Thyroid gland (tissue), 4 donors: ENCODE measurements at regions not wholly inside any gene's neighbourhood (a gene's known extent, or its start where the extent isn't known, plus 50 kb on each side); places are given as distances from the start of the nearest gene placed in this dataset.

Source experiments
- DNase-seq, 2 donors: peaks; one replicate each; pipeline ENCODE4 v3.0.0-alpha.2; 2019
- H3K27ac ChIP-seq, 3 donors: fragments of 200-600 bp; sonication (generic); 1 replicate in 2 of 3; 2 replicates in 1 of 3; pipeline ENCODE4 v1.5.1; 2016 to 2019; ENCODE audit warnings: mild to moderate bottlenecking in 1 of 3, moderate library complexity in 1 of 3
- H3K27me3 ChIP-seq: fragments of 200-600 bp; sonication (generic); one replicate; pipeline ENCODE4 v1.5.1; 2019
- H3K36me3 ChIP-seq, 2 donors: fragments of 200-600 bp; sonication (generic); one replicate each; pipeline ENCODE4 v1.5.1; 2016 to 2019
- H3K4me1 ChIP-seq, 2 donors: fragments of 200-600 bp; sonication (generic); one replicate each; pipeline ENCODE4 v1.5.1; 2017 to 2019
- H3K4me3 ChIP-seq, 3 donors: fragments of 200-600 bp; sonication (generic); replicated peaks in 1 of 3; 1 replicate in 2 of 3; 2 replicates in 1 of 3; pipeline ENCODE4 v1.5.1; 2016; ENCODE audit warnings: mild to moderate bottlenecking in 1 of 3
- H3K9me3 ChIP-seq: fragments of 200-600 bp; sonication (generic); one replicate; pipeline ENCODE4 v1.5.1; 2017
- CTCF ChIP-seq, 6 experiments: fragments of 200-600 bp in 3 of 6; fragments of 450-650 bp in 3 of 6; sonication (generic) in 3 of 6; IDR thresholded peaks; one replicate each; pipeline ENCODE4 v1.5.1; 2016 to 2019; ENCODE audit warnings: antibody characterized with exemption in 6 of 6, mild to moderate bottlenecking in 2 of 6, inconsistent platforms in 1 of 6, moderate library complexity in 1 of 6
- POLR2A ChIP-seq, 2 donors: fragments of 450-650 bp; IDR thresholded peaks; one replicate each; pipeline ENCODE4 v1.6.1; 2017; ENCODE audit warnings: antibody characterized with exemption in 2 of 2, mild to moderate bottlenecking in 2 of 2, moderate library complexity in 1 of 2
- WGBS, 2 donors: methylation state at CpG; one replicate each; pipeline ENCODE4 v1.1.5; 2017; 5-methylcytosine and 5-hydroxymethylcytosine counted together
- intact Hi-C: fragments of 100-400 bp; cut with DNase I; formaldehyde crosslinking; loops from one replicate; pipeline ENCODE4 v1.15.1; 2023

GRCh38 chr1:83762039-83762365 is 236.9 kb downstream of the TTLL7 start:
- H3K9me3 ChIP-seq, result no peaks in the 10 kb centered on the region
- no peak overlapping the region for H3K4me3 ChIP-seq
- peaks cover 0 to 5% of the 10 kb centered on the region in 2 donors for H3K4me1 ChIP-seq
- TF ChIP-seq POLR2A (IDR thresholded peaks at IDR 0.05), result no peak
- TF ChIP-seq CTCF (IDR thresholded peaks at IDR 0.05), result no peak
- intact Hi-C loops, result no loop called here
- WGBS, 2 donors, result 34 to 54% methylated on average over 3 of the region's 3 CpGs
- H3K27me3 ChIP-seq, result no peaks in the 10 kb centered on the region
- no peak overlapping the region for H3K27ac ChIP-seq
- no peaks in the 10 kb centered on the region for H3K36me3 ChIP-seq
- DNase-seq, result no peak

GRCh38 chr1:83761167-83762038 is 237.5 kb downstream of the TTLL7 start:
- H3K36me3 ChIP-seq, result no peaks in the 10 kb centered on the region
- H3K27me3 ChIP-seq, result no peaks in the 10 kb centered on the region
- H3K27ac ChIP-seq, result no peak overlapping the region
- peaks cover 0 to 5% of the 10 kb centered on the region in 2 donors for H3K4me1 ChIP-seq
- DNase-seq, result no peak
- intact Hi-C loops, result no loop called here
- H3K4me3 ChIP-seq, result no peak overlapping the region
- no peaks in the 10 kb centered on the region for H3K9me3 ChIP-seq
- TF ChIP-seq CTCF (IDR thresholded peaks at IDR 0.05) (no peak), POLR2A (IDR thresholded peaks at IDR 0.05) (no peak)
- WGBS, 2 donors, result 48 to 50% methylated on average over 8 of the region's 8 CpGs

- TF ChIP-seq POLR2A (IDR thresholded peaks at IDR 0.05) (no peak), CTCF (IDR thresholded peaks at IDR 0.05) (no peak)
- intact Hi-C loops, result no loop called here
- Histone ChIP-seq H3K27ac (no peak overlapping the region), H3K36me3 (no peaks in the 10 kb centered on the region), H3K9me3 (no peaks in the 10 kb centered on the region), H3K4me1 (peaks cover 0 to 5% of the 10 kb centered on the region in 2 donors), H3K4me3 (no peak overlapping the region), H3K27me3 (no peaks in the 10 kb centered on the region)
- 86 to 88% methylated on average over 6 of the region's 6 CpGs for WGBS, 2 donors
- DNase-seq, result no peak
Observed at GRCh38 chr1:83760226-83761021, 238.5 kb downstream of the TTLL7 start.

GRCh38 chr1:83756984-83757717 is 241.8 kb downstream of the TTLL7 start:
- Histone ChIP-seq H3K27ac (no peak overlapping the region), H3K36me3 (no peaks in the 10 kb centered on the region), H3K4me1 (no peaks in the 10 kb centered on the region), H3K27me3 (no peaks in the 10 kb centered on the region), H3K9me3 (no peaks in the 10 kb centered on the region), H3K4me3 (no peak overlapping the region)
- 92 to 94% methylated on average over 8 of the region's 8 CpGs for WGBS, 2 donors
- DNase-seq, result no peak
- TF ChIP-seq CTCF (IDR thresholded peaks at IDR 0.05), result no peak
- TF ChIP-seq POLR2A (IDR thresholded peaks at IDR 0.05), result no peak
- intact Hi-C loops, result no loop called here
